ENCODE measurements at regions not wholly inside any gene's neighbourhood (a gene's known extent, or its start where the extent isn't known, plus 50 kb on each side); places are given as distances from the start of the nearest gene placed in this dataset.

DNA sequence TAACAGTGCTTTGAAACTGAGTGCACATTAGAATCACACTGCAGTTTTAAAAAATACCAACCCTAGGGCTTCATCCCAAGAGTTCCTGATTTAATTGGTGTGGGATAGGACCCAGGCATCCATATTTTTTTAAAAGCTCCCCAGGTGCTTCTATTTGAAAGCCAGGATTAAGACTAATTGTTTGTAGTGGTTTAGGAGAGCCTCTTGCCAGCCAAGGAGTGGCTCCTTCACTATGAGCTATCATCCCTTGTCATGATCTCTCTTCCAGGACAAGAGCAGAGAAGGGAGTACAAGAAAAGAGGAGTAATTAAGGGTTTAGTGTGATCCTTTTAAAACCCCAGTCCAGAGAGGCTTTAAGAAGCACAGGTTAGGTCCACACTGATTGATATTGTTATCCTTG lies 178.0 kb downstream of the CAND1 start:
- TF ChIP-seq POLR2A (IDR thresholded peaks at IDR 0.05; ENCODE audit: low read depth, low read length) (no peak), RFX5 (IDR thresholded peaks at IDR 0.05; ENCODE audit: low read depth, low read length) (no peak), BHLHE40 (IDR thresholded peaks at IDR 0.05; ENCODE audit: low read depth, low read length) (no peak), RAD21 (IDR thresholded peaks at IDR 0.05; ENCODE audit: low read length) (no peak), SMC3 (IDR thresholded peaks at IDR 0.05; ENCODE audit: low read depth, low read length) (no peak), MAFK (IDR thresholded peaks at IDR 0.05; ENCODE audit: low read depth, low read length) (no peak), MXI1 (IDR thresholded peaks at IDR 0.05; ENCODE audit: borderline replicate concordance, low read depth, low read length) (no peak), RCOR1 (IDR thresholded peaks at IDR 0.05; ENCODE audit: insufficient replicate concordance, low read length) (no peak), FOS (IDR thresholded peaks at IDR 0.05; ENCODE audit: low read depth, low read length) (no peak)
- TF ChIP-seq, protein P1, sequence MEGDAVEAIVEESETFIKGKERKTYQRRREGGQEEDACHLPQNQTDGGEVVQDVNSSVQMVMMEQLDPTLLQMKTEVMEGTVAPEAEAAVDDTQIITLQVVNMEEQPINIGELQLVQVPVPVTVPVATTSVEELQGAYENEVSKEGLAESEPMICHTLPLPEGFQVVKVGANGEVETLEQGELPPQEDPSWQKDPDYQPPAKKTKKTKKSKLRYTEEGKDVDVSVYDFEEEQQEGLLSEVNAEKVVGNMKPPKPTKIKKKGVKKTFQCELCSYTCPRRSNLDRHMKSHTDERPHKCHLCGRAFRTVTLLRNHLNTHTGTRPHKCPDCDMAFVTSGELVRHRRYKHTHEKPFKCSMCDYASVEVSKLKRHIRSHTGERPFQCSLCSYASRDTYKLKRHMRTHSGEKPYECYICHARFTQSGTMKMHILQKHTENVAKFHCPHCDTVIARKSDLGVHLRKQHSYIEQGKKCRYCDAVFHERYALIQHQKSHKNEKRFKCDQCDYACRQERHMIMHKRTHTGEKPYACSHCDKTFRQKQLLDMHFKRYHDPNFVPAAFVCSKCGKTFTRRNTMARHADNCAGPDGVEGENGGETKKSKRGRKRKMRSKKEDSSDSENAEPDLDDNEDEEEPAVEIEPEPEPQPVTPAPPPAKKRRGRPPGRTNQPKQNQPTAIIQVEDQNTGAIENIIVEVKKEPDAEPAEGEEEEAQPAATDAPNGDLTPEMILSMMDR (conservative IDR thresholded peaks at IDR 0.05; ENCODE audit: low read depth, low read length) = no peak
- TF ChIP-seq, protein P2, sequence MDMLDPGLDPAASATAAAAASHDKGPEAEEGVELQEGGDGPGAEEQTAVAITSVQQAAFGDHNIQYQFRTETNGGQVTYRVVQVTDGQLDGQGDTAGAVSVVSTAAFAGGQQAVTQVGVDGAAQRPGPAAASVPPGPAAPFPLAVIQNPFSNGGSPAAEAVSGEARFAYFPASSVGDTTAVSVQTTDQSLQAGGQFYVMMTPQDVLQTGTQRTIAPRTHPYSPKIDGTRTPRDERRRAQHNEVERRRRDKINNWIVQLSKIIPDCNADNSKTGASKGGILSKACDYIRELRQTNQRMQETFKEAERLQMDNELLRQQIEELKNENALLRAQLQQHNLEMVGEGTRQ (IDR thresholded peaks at IDR 0.05; ENCODE audit: low read depth, low read length) = no peak
